GM19397 (cell line): ENCODE measurements at regions not wholly inside any gene's neighbourhood (a gene's known extent, or its start where the extent isn't known, plus 50 kb on each side); places are given as distances from the start of the nearest gene placed in this dataset.

ENCODE experiments used
- ATAC-seq: cut with Tn5 transposase; IDR thresholded peaks from one replicate; pipeline ENCODE4 v1.9.1; 2021; ENCODE audit warnings: mild to moderate bottlenecking, moderate library complexity; ENCODE audit not compliant: unreplicated experiment

- ATAC-seq, result no peak
Measured at GRCh38 chr5:124156415-124156996, 589.9 kb downstream of the ZNF608 start.

GRCh38 chr5:124154714-124155113 lies 591.7 kb downstream of the ZNF608 start:
- no peak for ATAC-seq

- no peak for ATAC-seq
Measured at GRCh38 chr5:124153588-124153987, 592.9 kb downstream of the ZNF608 start.

- no peak for ATAC-seq
Measured at GRCh38 chr5:124148574-124148973, 597.9 kb downstream of the ZNF608 start.

GRCh38 chr5:124140060-124140459 lies 606.4 kb downstream of the ZNF608 start:
- no peak for ATAC-seq

GRCh38 chr5:124139477-124139876 lies 607.0 kb downstream of the ZNF608 start:
- no peak for ATAC-seq

- ATAC-seq, result no peak
Measured at GRCh38 chr5:124136609-124137008, 609.8 kb downstream of the ZNF608 start.

GRCh38 chr5:124134941-124135340 lies 611.5 kb downstream of the ZNF608 start:
- no peak for ATAC-seq

- ATAC-seq, result no peak
Measured at GRCh38 chr5:124133406-124133805, 613.0 kb downstream of the ZNF608 start.

- no peak for ATAC-seq
Measured at GRCh38 chr5:124132843-124133242, 613.6 kb downstream of the ZNF608 start.

GRCh38 chr5:124131466-124131865 lies 615.0 kb downstream of the ZNF608 start:
- no peak for ATAC-seq

GRCh38 chr5:124130816-124131215 lies 615.6 kb downstream of the ZNF608 start:
- ATAC-seq, result no peak

- ATAC-seq, result no peak
Measured at GRCh38 chr5:124128867-124129266, 616.9 kb downstream of the CSNK1G3 start.

- peak; percentile 85 for ATAC-seq
Measured at GRCh38 chr5:124126504-124127217, 614.7 kb downstream of the CSNK1G3 start.

GRCh38 chr5:124124711-124125229 lies 612.8 kb downstream of the CSNK1G3 start:
- no peak for ATAC-seq

GRCh38 chr5:124121198-124121597 lies 609.2 kb downstream of the CSNK1G3 start:
- no peak for ATAC-seq

- ATAC-seq, result no peak
Measured at GRCh38 chr5:124114911-124115310, 602.9 kb downstream of the CSNK1G3 start.

- no peak for ATAC-seq
Measured at GRCh38 chr5:124111886-124112285, 599.9 kb downstream of the CSNK1G3 start.

GRCh38 chr5:124110942-124111341 lies 599.0 kb downstream of the CSNK1G3 start:
- no peak for ATAC-seq

GRCh38 chr5:124105326-124105725 lies 593.3 kb downstream of the CSNK1G3 start:
- no peak for ATAC-seq

- ATAC-seq, result no peak
Measured at GRCh38 chr5:124104821-124105220, 592.8 kb downstream of the CSNK1G3 start.

GRCh38 chr5:124104344-124104743 lies 592.4 kb downstream of the CSNK1G3 start:
- ATAC-seq, result no peak
